ENCODE measurements at regions not wholly inside any gene's neighbourhood (a gene's known extent, or its start where the extent isn't known, plus 50 kb on each side); places are given as distances from the start of the nearest gene placed in this dataset.

DNA sequence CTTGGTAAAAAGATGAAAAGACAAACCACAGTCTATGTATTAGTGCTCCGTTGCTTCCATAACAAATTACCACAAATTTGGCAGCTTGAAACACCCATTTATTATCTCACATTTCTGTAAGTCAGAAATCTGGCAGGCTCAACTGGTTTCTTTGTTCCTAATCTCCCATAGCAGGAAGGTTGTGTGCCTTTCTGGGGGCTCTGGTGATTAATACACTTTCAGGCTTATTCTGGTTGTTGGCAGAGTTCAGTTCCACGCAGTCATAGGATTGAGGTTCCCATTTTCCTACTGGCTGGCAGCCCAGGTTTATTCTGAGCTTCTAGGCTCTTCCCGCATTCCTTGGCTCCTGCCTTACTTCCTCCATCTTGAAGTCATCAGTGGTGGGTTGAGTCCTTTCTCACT lies 189.3 kb downstream of the ANAPC1 start:
- Histone ChIP-seq H3K79me1 (ENCODE audit: low read depth in 1 of 2, low read length in 2 of 2) (no peaks in the 10 kb centered on the region), H2AK5ac (ENCODE audit: low read depth, low read length) (no peak overlapping the region), H4K20me1 (ENCODE audit: insufficient read depth, low read length) (no peaks in the 10 kb centered on the region), H2BK120ac (ENCODE audit: low read depth, low read length) (no peak overlapping the region), H3K4me3 (ENCODE audit: insufficient read depth, low read depth, low read length) (no peak overlapping the region), H3K9ac (ENCODE audit: low read depth, low read length) (no peak overlapping the region), H2BK5ac (ENCODE audit: low read depth, low read length, poor library complexity, severe bottlenecking) (no peak overlapping the region), H3K14ac (replicated peaks; ENCODE audit: low read depth, low read length) (no peak overlapping the region), H4K8ac (ENCODE audit: low read depth in 2 of 2, low read length in 2 of 2) (no peak overlapping the region), H3K18ac (ENCODE audit: low read depth, low read length) (no peak overlapping the region), H2BK20ac (ENCODE audit: low read depth, low read length) (no peak overlapping the region), H3K4ac (ENCODE audit: low read depth, low read length) (no peak overlapping the region), H4K91ac (ENCODE audit: insufficient read depth, low read depth, low read length) (no peak overlapping the region), H2AK9ac (replicated peaks; ENCODE audit: low read depth, low read length, poor library complexity) (no peak overlapping the region), H4K5ac (ENCODE audit: low read depth, low read length) (no peak overlapping the region), H3K9me1 (ENCODE audit: insufficient read depth, low read length) (peaks cover 5% of the 10 kb centered on the region; the same call in 1 of the 2 replicates), H3K27me3 (ENCODE audit: control insufficient read depth, insufficient read depth, low read length) (peaks cover 13% of the 10 kb centered on the region), H3K4me2 (ENCODE audit: low read depth, low read length) (no peak overlapping the region), H2AFZ (replicated peaks; ENCODE audit: low read length, poor library complexity) (peak overlapping the region; percentile 37), H2BK15ac (ENCODE audit: low read depth, low read length) (no peak overlapping the region), H3K23ac (ENCODE audit: low read depth, low read length) (no peak overlapping the region), H3K9me3 (ENCODE audit: control insufficient read depth, insufficient read depth, low read length) (peaks cover 5% of the 10 kb centered on the region), H3K56ac (ENCODE audit: extremely low read depth, insufficient read depth, low read length) (no peak overlapping the region), H3K36me3 (ENCODE audit: control insufficient read depth, insufficient read depth, low read length) (no peaks in the 10 kb centered on the region), H3K27ac (ENCODE audit: insufficient read depth, low read length) (no peak overlapping the region), H3K4me1 (ENCODE audit: control insufficient read depth, insufficient read depth, low read length) (peaks cover 6% of the 10 kb centered on the region)
- ATAC-seq (ENCODE audit: low read depth) (no peak), DNase-seq (peak; percentile 87)
- ChIA-PET POLR2A (ENCODE audit: unreplicated experiment) (interaction anchor here (0.6 kb wide), 1 partner anchor 159 kb away, joined by 15 read pairs; no protein-coding TSS in a partner anchor), CTCF (no interaction called here)
- in situ Hi-C loops (cut with MboI; ENCODE audit: low sequenced_read_pairs) (no loop called here), intact Hi-C loops (cut with micrococcal nuclease) (no loop called here), dilution Hi-C loops (cut with HindIII; ENCODE audit: low sequenced_read_pairs, unreplicated experiment) (no loop called here)
- BruUV-seq (replicated peaks), result no TSS peak
- WGBS, 2 experiments (ENCODE audit: extremely low coverage in 2 of 2, insufficient read length in 1 of 2), result no CpG with 5 or more reads among the region's 3 CpGs
- TF ChIP-seq MAFK (IDR thresholded peaks at IDR 0.05; ENCODE audit: low read depth, low read length), result no peak
- TF ChIP-seq NFE2L2 (IDR thresholded peaks at IDR 0.05; ENCODE audit: low read depth, low read length), result no peak
- TF ChIP-seq CEBPB (IDR thresholded peaks at IDR 0.05; ENCODE audit: low read depth, low read length), result no peak
- TF ChIP-seq POLR2A (IDR thresholded peaks at IDR 0.05; ENCODE audit: low read depth, low read length), result no peak
- TF ChIP-seq RFX5 (IDR thresholded peaks at IDR 0.05; ENCODE audit: low read depth, low read length), result no peak
